ENCODE measurements at regions not wholly inside any gene's neighbourhood (a gene's known extent, or its start where the extent isn't known, plus 50 kb on each side); places are given as distances from the start of the nearest gene placed in this dataset.

DNA sequence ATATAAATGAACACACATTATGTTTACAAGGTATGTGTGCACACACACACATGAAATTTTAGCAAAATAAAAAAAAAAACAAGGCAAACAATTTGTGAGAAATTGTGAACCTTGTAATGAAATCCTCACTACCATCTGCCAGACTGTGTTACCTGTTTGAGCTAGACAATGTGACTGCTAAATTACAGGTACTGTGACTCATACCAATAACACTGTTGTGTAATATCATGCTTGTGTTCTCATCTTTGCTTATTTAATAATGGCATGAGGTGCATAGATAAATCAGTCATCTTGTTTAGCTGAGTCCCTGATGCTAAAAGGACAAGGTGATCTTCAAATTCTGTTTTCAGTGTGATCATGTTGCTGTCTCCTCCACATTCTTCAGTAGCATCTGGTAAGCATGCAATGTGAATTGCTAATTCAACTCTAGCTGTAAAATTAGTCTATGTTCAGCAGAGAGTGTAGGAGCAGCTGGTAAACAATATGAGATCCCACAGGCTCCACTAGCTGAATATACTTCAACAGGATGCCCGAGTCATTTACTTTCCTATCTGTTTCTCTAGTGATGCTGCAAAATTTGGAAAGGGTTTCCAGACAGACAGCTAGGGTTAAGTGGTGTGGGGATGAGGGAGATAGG is 966.3 kb upstream of the C9orf72 start:
- TF ChIP-seq POLR2A (IDR thresholded peaks at IDR 0.05) (no peak), POLR2AphosphoS5 (IDR thresholded peaks at IDR 0.05) (no peak), CTCF (IDR thresholded peaks at IDR 0.05) (no peak)

All from prostate gland (tissue), 2 donors.